Neuronal stem cell (in vitro differentiated cells): ENCODE measurements at regions not wholly inside any gene's neighbourhood (a gene's known extent, or its start where the extent isn't known, plus 50 kb on each side); places are given as distances from the start of the nearest gene placed in this dataset.

Source experiments
- DNase-seq: peaks from one replicate; pipeline ENCODE4 v3.0.0-alpha.2; 2013; ENCODE audit warnings: low spot score
- H2AFZ ChIP-seq: one replicate; pipeline ENCODE4 v1.6.1; 2013; ENCODE audit warnings: mild to moderate bottlenecking, low read length, inconsistent platforms
- H2AK5ac ChIP-seq: 2 replicates; pipeline ENCODE4 v1.6.1; 2013; ENCODE audit warnings: low read depth, mild to moderate bottlenecking, inconsistent platforms, low read length, moderate library complexity, mixed read lengths
- H2BK120ac ChIP-seq: 2 replicates; pipeline ENCODE4 v1.6.1; 2013; ENCODE audit warnings: low read depth, mild to moderate bottlenecking, inconsistent platforms, low read length, moderate library complexity, mixed read lengths
- H2BK12ac ChIP-seq: one replicate; pipeline ENCODE4 v1.6.1; 2013; ENCODE audit warnings: low read length, inconsistent platforms
- H2BK15ac ChIP-seq: 2 replicates; pipeline ENCODE4 v1.6.1; 2013; ENCODE audit warnings: mild to moderate bottlenecking, low read length, inconsistent platforms, mixed read lengths
- H2BK5ac ChIP-seq: one replicate; pipeline ENCODE4 v1.6.1; 2013; ENCODE audit warnings: inconsistent platforms, mild to moderate bottlenecking, low read length, moderate library complexity
- H3K14ac ChIP-seq: one replicate; pipeline ENCODE4 v1.6.1; 2013; ENCODE audit warnings: low read length, inconsistent platforms
- H3K18ac ChIP-seq: 2 replicates; pipeline ENCODE4 v1.6.1; 2013; ENCODE audit warnings: low read length, inconsistent platforms
- H3K23ac ChIP-seq: 2 replicates; pipeline ENCODE4 v1.6.1; 2013; ENCODE audit warnings: low read depth, mild to moderate bottlenecking, mixed read lengths, low read length, inconsistent platforms; ENCODE audit not compliant: poor library complexity
- H3K27ac ChIP-seq: replicated peaks from 3 replicates; pipeline ENCODE4 v1.5.1; 2013; ENCODE audit warnings: low read length, inconsistent platforms
- H3K27me3 ChIP-seq, 3 experiments: 2 replicates each; pipeline ENCODE4 v1.6.1; 2013; ENCODE audit warnings: low read length in 3 of 3, mild to moderate bottlenecking in 2 of 3, inconsistent platforms in 1 of 3, low read depth in 1 of 3, mixed read lengths in 1 of 3, moderate library complexity in 1 of 3; ENCODE audit not compliant: control insufficient read depth in 3 of 3, insufficient read depth in 3 of 3
- H3K36me3 ChIP-seq, 2 donors: replicated peaks in 1 of 2; 2 replicates each; pipeline ENCODE4 v1.6.1; 2013; ENCODE audit warnings: low read length in 2 of 2; ENCODE audit not compliant: control insufficient read depth in 2 of 2, insufficient read depth in 2 of 2
- H3K4ac ChIP-seq: 2 replicates; pipeline ENCODE4 v1.6.1; 2013; ENCODE audit warnings: inconsistent platforms, mild to moderate bottlenecking, low read length, moderate library complexity
- H3K4me1 ChIP-seq, 2 donors: 1 replicate in 1 of 2; 2 replicates in 1 of 2; pipeline ENCODE4 v1.6.1; 2013; ENCODE audit warnings: low read length in 2 of 2, low read depth in 1 of 2; ENCODE audit not compliant: control insufficient read depth in 2 of 2, insufficient read depth in 1 of 2
- H3K4me2 ChIP-seq: one replicate; pipeline ENCODE4 v1.6.1; 2013; ENCODE audit warnings: mild to moderate bottlenecking, low read length, inconsistent platforms; ENCODE audit not compliant: insufficient read depth, poor library complexity, severe bottlenecking
- H3K4me3 ChIP-seq, 2 donors: 2 replicates each; pipeline ENCODE4 v1.5.1; 2013; ENCODE audit warnings: low read length in 2 of 2, mild to moderate bottlenecking in 2 of 2, inconsistent platforms in 1 of 2, moderate library complexity in 1 of 2
- H3K79me1 ChIP-seq: one replicate; pipeline ENCODE4 v1.6.1; 2013; ENCODE audit warnings: low read depth, mild to moderate bottlenecking, inconsistent platforms, low read length, moderate library complexity
- H3K9ac ChIP-seq: one replicate; pipeline ENCODE4 v1.6.1; 2013; ENCODE audit warnings: mild to moderate bottlenecking, low read depth, low read length, inconsistent platforms; ENCODE audit not compliant: poor library complexity
- H3K9me3 ChIP-seq, 2 donors: replicated peaks in 1 of 2; 2 replicates each; pipeline versions ENCODE3 to v1.6.1; 2013; ENCODE audit warnings: low read length in 2 of 2, mild to moderate bottlenecking in 2 of 2, inconsistent platforms in 1 of 2, low read depth in 1 of 2, mixed read lengths in 1 of 2, moderate library complexity in 1 of 2; ENCODE audit not compliant: control insufficient read depth in 2 of 2, insufficient read depth in 1 of 2
- H4K8ac ChIP-seq: one replicate; pipeline ENCODE4 v1.6.1; 2013; ENCODE audit warnings: low read depth, mild to moderate bottlenecking, inconsistent platforms, low read length, moderate library complexity
- H4K91ac ChIP-seq: one replicate; pipeline ENCODE4 v1.6.1; 2013; ENCODE audit warnings: low read length, low read depth, mild to moderate bottlenecking, inconsistent platforms; ENCODE audit not compliant: poor library complexity
- WGBS, 2 donors: extraction: QIAGEN DNeasy Blood & Tissue Kit; methylation state at CpG; one replicate each; pipeline ENCODE4 v1.1.7; 2013; ENCODE audit warnings: missing lambda C conversion rate in 2 of 2, mixed read lengths in 1 of 2; ENCODE audit not compliant: insufficient read length in 2 of 2, insufficient replicate concordance in 1 of 2; ENCODE audit errors: extremely low coverage in 2 of 2; 5-methylcytosine and 5-hydroxymethylcytosine counted together

DNA sequence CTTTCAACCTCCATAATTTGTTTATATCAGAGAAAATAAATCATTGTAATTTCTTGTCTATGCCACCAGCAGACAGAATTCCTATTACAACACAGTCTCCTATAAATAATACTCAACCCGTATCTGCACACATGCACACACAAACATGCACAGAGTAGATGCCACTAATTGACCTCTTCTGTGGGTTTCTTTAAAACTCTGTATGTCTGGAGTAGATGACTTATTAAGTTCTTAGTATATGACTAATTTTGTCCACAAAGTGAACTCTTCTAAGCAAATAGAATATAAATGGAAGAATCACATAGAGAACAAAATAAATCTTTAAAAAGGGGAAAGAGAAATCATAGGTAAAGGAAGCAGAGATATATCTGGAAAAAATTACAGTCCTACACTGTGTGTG lies 452.3 kb downstream of the MTRR start:
- Histone ChIP-seq H3K4me1 (no peaks in the 10 kb centered on the region), H3K9ac (no peak overlapping the region), H3K4me2 (no peak overlapping the region), H4K8ac (no peak overlapping the region), H2BK12ac (no peak overlapping the region), H3K36me3 (no peaks in the 10 kb centered on the region), H3K27me3 (no peaks in the 10 kb centered on the region), H2BK5ac (no peak overlapping the region), H3K18ac (no peak overlapping the region), H3K14ac (no peak overlapping the region), H3K79me1 (no peaks in the 10 kb centered on the region), H3K9me3 (peaks cover 0 to 1% of the 10 kb centered on the region in 2 donors), H4K91ac (no peak overlapping the region), H3K4ac (no peak overlapping the region), H2BK120ac (no peak overlapping the region), H3K4me3 (no peak overlapping the region), H2AFZ (no peak overlapping the region), H3K23ac (no peak overlapping the region), H2AK5ac (no peak overlapping the region), H2BK15ac (no peak overlapping the region), H3K27ac (no peak overlapping the region)
- DNase-seq, result no peak
- WGBS, 2 donors, result no CpG with 5 or more reads among the region's 1 CpG

DNA sequence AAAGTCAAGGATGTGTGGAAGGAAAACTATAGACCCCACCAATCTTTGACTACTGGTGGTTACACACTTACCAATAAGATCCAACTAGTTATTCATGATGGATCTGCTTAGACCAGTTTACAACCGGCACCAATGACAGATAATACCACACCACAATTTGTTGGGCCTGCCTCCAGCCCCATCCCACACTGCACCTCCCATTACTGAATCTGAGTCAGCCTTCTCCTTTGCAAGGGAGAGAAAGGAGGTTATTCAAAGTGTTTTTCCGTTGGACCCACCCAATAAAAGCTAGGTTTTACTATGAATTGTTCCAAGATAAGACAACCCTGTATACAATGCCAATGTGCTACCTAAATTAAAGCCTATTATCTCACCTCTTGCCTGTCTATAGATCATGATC lies 453.5 kb downstream of the MTRR start:
- H3K4me1 ChIP-seq, result no peaks in the 10 kb centered on the region
- no peak overlapping the region for H2AK5ac ChIP-seq
- no peak overlapping the region for H3K9ac ChIP-seq
- H3K27ac ChIP-seq, result no peak overlapping the region
- H3K14ac ChIP-seq, result no peak overlapping the region
- no peaks in the 10 kb centered on the region for H3K36me3 ChIP-seq
- H2BK5ac ChIP-seq, result no peak overlapping the region
- H3K4me2 ChIP-seq, result no peak overlapping the region
- H3K27me3 ChIP-seq, result peaks cover 0 to 2% (median 0%) of the 10 kb centered on the region in 3 experiments
- peaks cover 0 to 1% of the 10 kb centered on the region in 2 donors for H3K9me3 ChIP-seq
- H2BK12ac ChIP-seq, result no peak overlapping the region
- H3K23ac ChIP-seq, result no peak overlapping the region
- H3K4ac ChIP-seq, result no peak overlapping the region
- no peak overlapping the region for H3K18ac ChIP-seq
- no peak overlapping the region for H2AFZ ChIP-seq
- WGBS, 2 donors, result no CpG with 5 or more reads among the region's 2 CpGs
- no peak overlapping the region for H2BK15ac ChIP-seq
- no peak overlapping the region for H4K8ac ChIP-seq
- no peak overlapping the region for H4K91ac ChIP-seq
- H3K4me3 ChIP-seq, result no peak overlapping the region
- H2BK120ac ChIP-seq, result no peak overlapping the region
- DNase-seq, result no peak
- no peaks in the 10 kb centered on the region for H3K79me1 ChIP-seq

DNA sequence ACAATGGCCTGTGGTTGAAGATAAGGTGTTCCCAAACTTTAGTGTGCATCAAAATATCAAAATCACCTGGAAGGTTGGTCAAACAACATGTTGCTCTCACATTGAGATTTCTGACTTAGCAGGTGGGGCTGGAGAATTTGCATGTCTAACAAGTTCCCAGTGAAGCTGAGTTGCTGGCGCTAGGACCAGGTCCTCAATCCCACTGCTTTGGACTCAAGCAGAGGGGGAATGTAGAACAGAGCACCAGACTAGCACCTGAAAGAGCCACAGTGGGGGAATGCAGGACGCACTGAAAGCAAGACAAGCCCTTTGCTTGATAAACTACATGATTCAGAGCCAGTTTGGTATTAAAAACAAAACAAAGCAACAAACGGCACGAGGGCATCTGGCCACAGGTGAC lies 458.1 kb downstream of the MTRR start:
- Histone ChIP-seq H4K8ac (no peak overlapping the region), H3K14ac (no peak overlapping the region), H2AFZ (peak overlapping the region; percentile 17), H3K9me3 (no peaks in the 10 kb centered on the region), H2BK15ac (no peak overlapping the region), H3K23ac (no peak overlapping the region), H3K9ac (no peak overlapping the region), H2BK120ac (no peak overlapping the region), H3K4ac (no peak overlapping the region), H3K4me3 (no peak overlapping the region), H3K36me3 (no peaks in the 10 kb centered on the region), H2BK5ac (no peak overlapping the region), H3K4me1 (no peaks in the 10 kb centered on the region), H3K79me1 (no peaks in the 10 kb centered on the region), H3K27ac (no peak overlapping the region), H3K4me2 (no peak overlapping the region), H2BK12ac (no peak overlapping the region), H3K27me3 (peaks cover 0 to 2% (median 0%) of the 10 kb centered on the region in 3 experiments), H4K91ac (no peak overlapping the region), H3K18ac (no peak overlapping the region), H2AK5ac (no peak overlapping the region)
- WGBS, 2 donors, result no CpG with 5 or more reads among the region's 4 CpGs
- no peak for DNase-seq

DNA sequence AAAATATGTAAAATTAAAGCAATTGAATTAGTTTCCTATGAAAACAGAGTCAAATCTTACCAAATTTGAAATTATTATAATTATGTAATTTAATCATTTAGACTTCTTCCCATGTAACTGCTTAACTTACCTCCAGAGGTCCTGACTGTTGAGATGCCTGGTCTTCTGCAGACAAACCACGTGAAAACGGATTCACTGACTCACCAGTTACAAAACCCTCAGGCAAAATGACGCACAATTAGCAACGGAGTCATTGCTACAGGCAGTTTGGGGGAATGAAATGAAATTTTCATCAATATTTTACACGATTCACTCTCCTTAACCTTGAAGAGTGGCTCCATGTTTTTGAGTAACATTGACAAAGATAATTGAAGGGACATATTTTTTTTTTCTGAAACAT lies 460.8 kb downstream of the MTRR start:
- H2AFZ ChIP-seq, result no peak overlapping the region
- H4K8ac ChIP-seq, result no peak overlapping the region

More for the DNA sequence above, 460.8 kb downstream of the MTRR start:
- WGBS, 2 donors, result no CpG with 5 or more reads among the region's 5 CpGs
- Histone ChIP-seq H4K91ac (no peak overlapping the region), H3K4ac (no peak overlapping the region), H3K18ac (no peak overlapping the region), H3K14ac (no peak overlapping the region), H3K9me3 (no peaks in the 10 kb centered on the region), H2AK5ac (no peak overlapping the region), H2BK5ac (no peak overlapping the region), H2BK120ac (no peak overlapping the region), H3K4me1 (no peaks in the 10 kb centered on the region), H3K27me3 (peaks cover 0 to 2% (median 0%) of the 10 kb centered on the region in 3 experiments), H3K36me3 (no peaks in the 10 kb centered on the region), H3K4me3 (no peak overlapping the region), H3K9ac (no peak overlapping the region), H3K27ac (no peak overlapping the region), H3K79me1 (no peaks in the 10 kb centered on the region), H2BK12ac (no peak overlapping the region), H3K23ac (no peak overlapping the region), H3K4me2 (no peak overlapping the region), H2BK15ac (no peak overlapping the region)
- no peak for DNase-seq
